Lower leg skin (tissue), 4 donors: ENCODE measurements at regions not wholly inside any gene's neighbourhood (a gene's known extent, or its start where the extent isn't known, plus 50 kb on each side); places are given as distances from the start of the nearest gene placed in this dataset.
"Not testable (repeated sequence)": the region's sequence is repeated elsewhere in the genome, so short reads cannot be mapped to it uniquely, and the experiment has no call there.

Source experiments
- DNase-seq, 2 donors: peaks; one replicate each; pipeline ENCODE4 v3.0.0-alpha.2; 2019; ENCODE audit warnings: low spot score in 2 of 2
- H3K4me3 ChIP-seq: fragments of 200-600 bp; sonication (generic); 2 replicates; pipeline ENCODE4 v1.5.1; 2017; ENCODE audit warnings: mild to moderate bottlenecking, low read depth; ENCODE audit not compliant: poor library complexity, severe bottlenecking
- POLR2A ChIP-seq, 2 donors: fragments of 450-650 bp; IDR thresholded peaks; one replicate each; pipeline ENCODE4 v1.6.1; 2016 to 2017; ENCODE audit warnings: antibody characterized with exemption in 2 of 2, mild to moderate bottlenecking in 1 of 2, moderate library complexity in 1 of 2
- WGBS, 2 donors: methylation state at CpG; one replicate each; pipeline ENCODE4 v1.1.5; 2018; 5-methylcytosine and 5-hydroxymethylcytosine counted together
- intact Hi-C: fragments of 100-400 bp; cut with DNase I; formaldehyde crosslinking; loops from one replicate; pipeline ENCODE4 v1.15.0; 2023; ENCODE audit warnings: low total_unique reads
- TF ChIP-seq, protein P1 (sequence below), 3 donors: fragments of 450-650 bp; IDR thresholded peaks; one replicate each; pipeline ENCODE4 v1.5.1; 2016; ENCODE audit warnings: antibody characterized with exemption in 3 of 3, mild to moderate bottlenecking in 3 of 3, moderate library complexity in 2 of 3

DNA sequence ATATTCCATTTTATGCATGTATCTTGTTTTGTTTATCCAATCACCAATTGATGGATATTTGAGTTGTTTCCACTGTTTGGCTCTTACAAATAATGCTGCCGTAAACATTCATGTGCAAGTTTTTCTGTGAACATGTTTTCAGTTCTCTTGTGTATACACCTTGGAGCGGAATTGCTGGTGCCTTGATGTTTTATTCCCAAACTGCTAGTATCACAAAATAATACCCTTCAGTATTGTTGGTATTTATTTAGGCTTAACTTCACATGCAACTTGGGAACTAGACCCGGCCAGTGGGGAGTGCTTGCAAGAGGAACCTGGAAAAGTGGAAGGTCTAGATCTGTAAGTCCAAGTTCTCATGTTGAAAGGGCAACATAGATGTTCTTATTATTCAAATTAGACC is 115.9 kb downstream of the CRYAA start:
- no peak overlapping the region for H3K4me3 ChIP-seq
- DNase-seq: no peak
- intact Hi-C loops: no loop called here
- TF ChIP-seq, protein P1, sequence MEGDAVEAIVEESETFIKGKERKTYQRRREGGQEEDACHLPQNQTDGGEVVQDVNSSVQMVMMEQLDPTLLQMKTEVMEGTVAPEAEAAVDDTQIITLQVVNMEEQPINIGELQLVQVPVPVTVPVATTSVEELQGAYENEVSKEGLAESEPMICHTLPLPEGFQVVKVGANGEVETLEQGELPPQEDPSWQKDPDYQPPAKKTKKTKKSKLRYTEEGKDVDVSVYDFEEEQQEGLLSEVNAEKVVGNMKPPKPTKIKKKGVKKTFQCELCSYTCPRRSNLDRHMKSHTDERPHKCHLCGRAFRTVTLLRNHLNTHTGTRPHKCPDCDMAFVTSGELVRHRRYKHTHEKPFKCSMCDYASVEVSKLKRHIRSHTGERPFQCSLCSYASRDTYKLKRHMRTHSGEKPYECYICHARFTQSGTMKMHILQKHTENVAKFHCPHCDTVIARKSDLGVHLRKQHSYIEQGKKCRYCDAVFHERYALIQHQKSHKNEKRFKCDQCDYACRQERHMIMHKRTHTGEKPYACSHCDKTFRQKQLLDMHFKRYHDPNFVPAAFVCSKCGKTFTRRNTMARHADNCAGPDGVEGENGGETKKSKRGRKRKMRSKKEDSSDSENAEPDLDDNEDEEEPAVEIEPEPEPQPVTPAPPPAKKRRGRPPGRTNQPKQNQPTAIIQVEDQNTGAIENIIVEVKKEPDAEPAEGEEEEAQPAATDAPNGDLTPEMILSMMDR (IDR thresholded peaks at IDR 0.05): no peak
- TF ChIP-seq POLR2A (IDR thresholded peaks at IDR 0.05): no peak
- 89 to 94% methylated on average over 3 of the region's 3 CpGs for WGBS, 2 donors

GRCh38 chr21:43284238-43284637 is 115.4 kb downstream of the CRYAA start:
- TF ChIP-seq, protein P1 (IDR thresholded peaks at IDR 0.05): no peak
- no peak for TF ChIP-seq POLR2A (IDR thresholded peaks at IDR 0.05)
- H3K4me3 ChIP-seq: no peak overlapping the region
- no peak for DNase-seq
- intact Hi-C loops: no loop called here
- whole genome bisulfite sequencing, 2 donors: 91 to 97% methylated on average over 1 of the region's 1 CpG

GRCh38 chr21:43283925-43284221 is 115.1 kb downstream of the CRYAA start:
- 89 to 90% methylated on average over 2 of the region's 2 CpGs for WGBS, 2 donors
- intact Hi-C loops, DNase-seq, H3K4me3 ChIP-seq: not testable (repeated sequence)

DNA sequence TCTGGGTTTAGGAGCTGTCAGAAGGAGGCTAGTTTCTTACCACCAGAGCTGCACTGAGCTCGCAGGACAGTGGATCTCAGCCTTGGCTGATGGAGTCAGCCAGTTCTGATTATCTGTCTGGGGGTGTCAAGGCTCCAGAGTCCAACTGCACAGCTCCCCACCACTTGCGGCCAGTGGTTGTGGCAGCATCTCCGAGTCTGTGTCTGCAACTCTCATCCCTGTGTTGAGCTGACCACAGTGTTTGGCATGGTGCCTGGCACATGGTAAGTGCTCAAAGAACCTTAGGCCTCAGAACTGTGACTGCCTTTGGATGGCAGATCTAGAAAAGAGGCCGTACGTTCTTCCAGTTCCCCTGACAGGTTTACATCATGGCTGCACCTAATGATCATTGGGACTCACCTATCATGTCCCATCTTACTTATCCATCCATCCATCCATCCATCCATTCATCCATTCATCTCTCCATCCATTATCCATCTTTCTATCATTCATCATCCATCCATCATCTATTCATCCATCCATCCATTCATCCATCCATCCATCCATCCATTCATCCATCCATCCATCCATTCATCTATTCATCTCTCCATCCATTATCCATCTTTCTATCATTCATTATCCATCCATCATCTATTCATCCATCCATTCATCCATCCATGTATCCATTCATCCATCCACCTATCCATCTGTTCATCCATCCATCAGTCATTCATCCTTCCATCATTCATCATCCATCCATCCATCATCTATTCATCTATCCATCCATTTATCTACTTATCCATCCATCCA is 114.5 kb downstream of the CRYAA start:
- H3K4me3 ChIP-seq: no peak overlapping the region
- 92 to 93% methylated on average over 4 to 5 of the region's 5 CpGs for WGBS, 2 donors
- DNase-seq: no peak
- intact Hi-C loops: no loop called here
- TF ChIP-seq POLR2A (IDR thresholded peaks at IDR 0.05): no peak
- TF ChIP-seq, protein P1 (IDR thresholded peaks at IDR 0.05): no peak

- no peak overlapping the region for H3K4me3 ChIP-seq
- DNase-seq: no peak
- TF ChIP-seq POLR2A (IDR thresholded peaks at IDR 0.05): no peak
- TF ChIP-seq, protein P1 (IDR thresholded peaks at IDR 0.05): no peak
- intact Hi-C loops: no loop called here
- 85 to 87% methylated on average over 12 to 23 of the region's 23 CpGs for WGBS, 2 donors
Observed at GRCh38 chr21:43282358-43283120, 113.7 kb downstream of the CRYAA start.

DNA sequence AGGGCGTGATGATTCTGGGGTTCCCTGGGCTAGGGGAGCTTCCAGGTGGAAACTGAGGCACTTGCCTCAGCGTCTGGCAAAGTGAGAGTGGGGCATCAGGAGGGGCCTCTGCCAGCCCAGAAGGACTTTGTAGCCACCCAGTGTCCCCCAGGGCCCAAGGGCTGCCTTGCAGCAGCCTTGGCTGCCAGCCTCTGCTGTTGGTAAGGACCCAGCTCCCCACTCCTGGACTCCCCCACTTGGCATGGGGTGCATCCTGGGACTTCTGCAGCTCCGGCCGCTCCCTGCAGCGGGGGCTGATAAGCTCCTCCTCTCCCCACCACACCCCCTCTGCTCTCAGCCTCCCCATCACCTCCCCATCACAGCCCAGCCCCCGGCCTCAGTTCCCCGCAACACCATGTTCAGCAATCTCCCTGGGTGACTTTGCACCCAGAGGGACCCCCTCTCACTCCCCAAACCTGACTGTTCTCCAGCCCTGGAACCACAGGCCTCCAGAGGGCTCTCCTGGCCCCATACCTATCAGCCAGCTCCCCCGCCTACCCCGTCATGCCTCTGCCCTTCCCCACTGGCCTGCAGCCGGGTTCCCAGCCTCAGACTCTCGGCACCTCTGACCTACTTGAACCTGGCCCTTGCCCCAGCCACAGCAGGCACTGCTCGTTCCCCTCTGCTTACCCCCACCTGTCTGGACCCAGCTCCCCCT is 113.0 kb downstream of the CRYAA start:
- no peak for DNase-seq
- TF ChIP-seq, protein P1 (IDR thresholded peaks at IDR 0.05): no peak
- TF ChIP-seq POLR2A (IDR thresholded peaks at IDR 0.05): no peak
- intact Hi-C loops: no loop called here
- no peak overlapping the region for H3K4me3 ChIP-seq
- WGBS, 2 donors: 81 to 84% methylated on average over 12 of the region's 12 CpGs
